T-helper 17 cell (primary cell): ENCODE measurements at regions not wholly inside any gene's neighbourhood (a gene's known extent, or its start where the extent isn't known, plus 50 kb on each side); places are given as distances from the start of the nearest gene placed in this dataset.

Experiments
- ATAC-seq: fragments of 150-1000 bp; cut with Tn5 transposase; 2 replicates; pipeline ENCODE4 v1.10.0; 2021; ENCODE audit warnings: mild to moderate bottlenecking, moderate library complexity
- DNase-seq, 3 donors: peaks; one replicate each; pipeline versions ENCODE4 v3.0.0 to v3.0.0-alpha.2; 2020 to 2021
- H3K9me3 ChIP-seq: one replicate; pipeline ENCODE4 v1.7.0; 2013; ENCODE audit warnings: low read length, mild to moderate bottlenecking; ENCODE audit not compliant: control insufficient read depth, poor library complexity, severe bottlenecking
- H3K27ac Mint-ChIP-seq: one replicate; pipeline ENCODE4 v1.8.0; 2022; ENCODE audit warnings: mild to moderate bottlenecking, moderate library complexity, mixed read lengths
- H3K27me3 Mint-ChIP-seq: one replicate; pipeline ENCODE4 v1.8.0; 2022; ENCODE audit warnings: mixed read lengths
- H3K36me3 Mint-ChIP-seq: one replicate; pipeline ENCODE4 v1.8.0; 2022; ENCODE audit warnings: low read depth, mixed read lengths
- H3K4me1 Mint-ChIP-seq: one replicate; pipeline ENCODE4 v1.8.0; 2022; ENCODE audit warnings: mild to moderate bottlenecking, mixed read lengths
- H3K4me3 Mint-ChIP-seq: one replicate; pipeline ENCODE4 v1.8.0; 2022; ENCODE audit warnings: mild to moderate bottlenecking, moderate library complexity, mixed read lengths

GRCh38 chr3:189041482-189042090, 130.2 kb upstream of the TPRG1 start:
- H3K4me1 Mint-ChIP-seq: peaks cover 10% of the 10 kb centered on the region
- no peak overlapping the region for H3K27ac Mint-ChIP-seq
- ATAC-seq: peak; percentile 99
- H3K4me3 Mint-ChIP-seq: no peak overlapping the region
- H3K9me3 ChIP-seq: no peaks in the 10 kb centered on the region
- no peaks in the 10 kb centered on the region for H3K27me3 Mint-ChIP-seq
- peaks cover 2% of the 10 kb centered on the region for H3K36me3 Mint-ChIP-seq
- DNase-seq: peak; percentile 26 to 65 (median 40)

- no peaks in the 10 kb centered on the region for H3K9me3 ChIP-seq
- Mint-ChIP-seq H3K27ac (peak overlapping the region; percentile 19), H3K4me1 (peaks cover 12% of the 10 kb centered on the region), H3K27me3 (no peaks in the 10 kb centered on the region), H3K36me3 (peaks cover 2% of the 10 kb centered on the region), H3K4me3 (no peak overlapping the region)
- DNase-seq (no peak), ATAC-seq (no peak)
Measured at GRCh38 chr3:189042832-189043231, 128.9 kb upstream of the TPRG1 start.

- ATAC-seq: peak; percentile 48
- peak overlapping the region; percentile 41 for H3K4me3 Mint-ChIP-seq
Measured at GRCh38 chr3:189049458-189050236, 122.1 kb upstream of the TPRG1 start.

GRCh38 chr3:189053322-189053721, 118.4 kb upstream of the TPRG1 start:
- Mint-ChIP-seq H3K36me3 (peaks cover 5% of the 10 kb centered on the region), H3K27me3 (peaks cover 9% of the 10 kb centered on the region), H3K27ac (no peak overlapping the region), H3K4me3 (no peak overlapping the region), H3K4me1 (peaks cover 18% of the 10 kb centered on the region)
- ATAC-seq (no peak), DNase-seq (no peak)
- H3K9me3 ChIP-seq: no peaks in the 10 kb centered on the region

More at GRCh38 chr3:189049458-189050236, 122.1 kb upstream of the TPRG1 start:
- no peak for DNase-seq
- no peaks in the 10 kb centered on the region for H3K9me3 ChIP-seq
- H3K4me1 Mint-ChIP-seq: peaks cover 23% of the 10 kb centered on the region
- H3K27ac Mint-ChIP-seq: peak overlapping the region; percentile 51
- peaks cover 5% of the 10 kb centered on the region for H3K36me3 Mint-ChIP-seq
- H3K27me3 Mint-ChIP-seq: peaks cover 5% of the 10 kb centered on the region

- Mint-ChIP-seq H3K4me1 (peaks cover 2% of the 10 kb centered on the region), H3K27ac (no peak overlapping the region)
- no peaks in the 10 kb centered on the region for H3K9me3 ChIP-seq
Measured at GRCh38 chr3:189056646-189057335, 115.0 kb upstream of the TPRG1 start.

GRCh38 chr3:189057369-189057768, 114.4 kb upstream of the TPRG1 start:
- Mint-ChIP-seq H3K27ac (no peak overlapping the region), H3K27me3 (peaks cover 9% of the 10 kb centered on the region), H3K4me1 (peaks cover 2% of the 10 kb centered on the region), H3K36me3 (no peaks in the 10 kb centered on the region), H3K4me3 (no peak overlapping the region)
- H3K9me3 ChIP-seq: no peaks in the 10 kb centered on the region
- DNase-seq: no peak
- ATAC-seq: no peak

More at GRCh38 chr3:189056646-189057335, 115.0 kb upstream of the TPRG1 start:
- DNase-seq (no peak), ATAC-seq (no peak)
- peaks cover 9% of the 10 kb centered on the region for H3K27me3 Mint-ChIP-seq
- H3K4me3 Mint-ChIP-seq: no peak overlapping the region
- peaks cover 2% of the 10 kb centered on the region for H3K36me3 Mint-ChIP-seq

GRCh38 chr3:189058071-189058470, 113.7 kb upstream of the TPRG1 start:
- ATAC-seq: no peak

GRCh38 chr3:189070965-189071364, 100.8 kb upstream of the TPRG1 start:
- ATAC-seq (no peak), DNase-seq (no peak)
- H3K4me1 Mint-ChIP-seq: peaks cover 5% of the 10 kb centered on the region
- H3K27me3 Mint-ChIP-seq: no peaks in the 10 kb centered on the region
- no peak overlapping the region for H3K4me3 Mint-ChIP-seq
- no peaks in the 10 kb centered on the region for H3K9me3 ChIP-seq
- no peaks in the 10 kb centered on the region for H3K36me3 Mint-ChIP-seq
- no peak overlapping the region for H3K27ac Mint-ChIP-seq

More at GRCh38 chr3:189058071-189058470, 113.7 kb upstream of the TPRG1 start:
- no peak for DNase-seq
- Mint-ChIP-seq H3K27ac (no peak overlapping the region), H3K27me3 (peaks cover 9% of the 10 kb centered on the region), H3K36me3 (no peaks in the 10 kb centered on the region), H3K4me1 (peaks cover 2% of the 10 kb centered on the region), H3K4me3 (no peak overlapping the region)
- H3K9me3 ChIP-seq: no peaks in the 10 kb centered on the region

- DNase-seq (no peak), ATAC-seq (peak; percentile 64)
- Mint-ChIP-seq H3K4me3 (no peak overlapping the region), H3K36me3 (no peaks in the 10 kb centered on the region), H3K27ac (no peak overlapping the region), H3K27me3 (no peaks in the 10 kb centered on the region), H3K4me1 (peaks cover 5% of the 10 kb centered on the region)
- no peaks in the 10 kb centered on the region for H3K9me3 ChIP-seq
Measured at GRCh38 chr3:189071446-189071845, 100.3 kb upstream of the TPRG1 start.

GRCh38 chr3:189076449-189076848, 95.3 kb upstream of the TPRG1 start:
- H3K27ac Mint-ChIP-seq: no peak overlapping the region
- H3K4me1 Mint-ChIP-seq: peaks cover 2% of the 10 kb centered on the region
- no peaks in the 10 kb centered on the region for H3K9me3 ChIP-seq
- H3K4me3 Mint-ChIP-seq: no peak overlapping the region
- H3K27me3 Mint-ChIP-seq: peaks cover 6% of the 10 kb centered on the region
- ATAC-seq (no peak), DNase-seq (no peak)
- H3K36me3 Mint-ChIP-seq: no peaks in the 10 kb centered on the region

- DNase-seq (no peak), ATAC-seq (no peak)
- Mint-ChIP-seq H3K27ac (no peak overlapping the region), H3K27me3 (peaks cover 6% of the 10 kb centered on the region), H3K4me3 (no peak overlapping the region), H3K36me3 (no peaks in the 10 kb centered on the region), H3K4me1 (no peaks in the 10 kb centered on the region)
- H3K9me3 ChIP-seq: no peaks in the 10 kb centered on the region
Measured at GRCh38 chr3:189080745-189081144, 91.0 kb upstream of the TPRG1 start.

GRCh38 chr3:189082666-189083427, 88.9 kb upstream of the TPRG1 start:
- Mint-ChIP-seq H3K4me3 (no peak overlapping the region), H3K4me1 (peaks cover 2% of the 10 kb centered on the region), H3K27ac (no peak overlapping the region), H3K36me3 (no peaks in the 10 kb centered on the region), H3K27me3 (peaks cover 6% of the 10 kb centered on the region)
- no peaks in the 10 kb centered on the region for H3K9me3 ChIP-seq
- ATAC-seq (no peak), DNase-seq (no peak)

GRCh38 chr3:189084620-189085019, 87.2 kb upstream of the TPRG1 start:
- Mint-ChIP-seq H3K36me3 (no peaks in the 10 kb centered on the region), H3K4me3 (no peak overlapping the region), H3K27ac (no peak overlapping the region), H3K27me3 (no peaks in the 10 kb centered on the region), H3K4me1 (peaks cover 2% of the 10 kb centered on the region)
- ATAC-seq (no peak), DNase-seq (no peak)
- H3K9me3 ChIP-seq: no peaks in the 10 kb centered on the region
